ENCODE measurements at regions not wholly inside any gene's neighbourhood (a gene's known extent, or its start where the extent isn't known, plus 50 kb on each side); places are given as distances from the start of the nearest gene placed in this dataset.

DNA sequence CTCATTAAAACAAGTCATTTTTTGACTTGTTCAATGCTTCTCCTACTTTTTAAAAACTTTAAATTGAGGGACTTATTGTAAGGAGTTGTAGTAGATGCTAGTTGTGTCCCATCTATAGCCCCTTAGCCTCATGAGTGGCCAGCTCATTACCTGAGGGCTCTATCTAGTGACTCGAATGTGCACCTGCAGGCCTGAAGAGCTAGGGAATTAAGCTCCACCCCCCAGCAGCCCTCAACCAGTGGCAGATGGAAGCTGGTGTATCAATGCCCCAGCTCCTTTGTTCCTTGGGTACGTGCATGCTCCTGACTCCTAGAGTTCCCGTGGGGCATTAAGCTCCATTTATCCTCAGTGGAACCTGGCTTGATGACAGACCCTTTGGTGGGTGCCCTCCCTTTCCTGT lies 146.7 kb upstream of the FAM9B start:
- Histone ChIP-seq H3K4me3 (ENCODE audit: low read length in 2 of 2) (no peak overlapping the region), H3K4me1 (ENCODE audit: control insufficient read depth in 2 of 2, insufficient read depth in 2 of 2, low read length in 2 of 2) (no peaks in the 10 kb centered on the region), H3K27me3 (ENCODE audit: control insufficient read depth in 2 of 2, insufficient read depth in 1 of 2, low read length in 1 of 2) (no peaks in the 10 kb centered on the region), H3K27ac (ENCODE audit: low read depth in 1 of 2, low read length in 1 of 2) (no peak overlapping the region), H3K9me3 (ENCODE audit: control insufficient read depth in 2 of 2, insufficient read depth in 1 of 2, low read length in 1 of 2) (peaks cover 0 to 3% of the 10 kb centered on the region in 2 donors), H3K36me3 (ENCODE audit: control insufficient read depth in 2 of 2, insufficient read depth in 2 of 2, low read length in 1 of 2) (no peaks in the 10 kb centered on the region)
- DNase-seq (ENCODE audit: low read depth in 6 of 9, low spot score in 9 of 9) = no peak
- 91% methylated on average over 3 of the region's 3 CpGs for WGBS

DNA sequence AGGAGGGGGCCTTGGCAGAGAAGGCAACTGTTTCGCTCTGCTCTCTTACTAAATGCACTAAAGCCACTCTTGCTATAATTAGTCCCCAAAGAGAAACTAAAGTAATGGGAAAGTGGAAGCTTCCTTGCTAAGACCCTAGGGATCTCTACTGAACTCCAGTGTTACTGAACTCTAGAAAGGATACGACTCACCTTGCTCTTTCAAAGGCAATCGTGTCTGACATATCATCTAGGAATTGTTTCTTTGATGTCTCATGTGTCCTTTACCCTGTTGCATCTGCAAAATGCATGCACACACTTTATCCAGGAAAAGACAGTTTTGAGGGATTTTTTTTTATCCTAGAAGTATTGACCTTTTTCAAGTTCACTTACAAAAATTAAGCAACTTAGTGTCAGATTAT lies 148.1 kb upstream of the FAM9B start:
- H3K36me3 ChIP-seq (ENCODE audit: control insufficient read depth in 2 of 2, insufficient read depth in 2 of 2, low read length in 1 of 2) = no peaks in the 10 kb centered on the region
- DNase-seq (ENCODE audit: low read depth in 6 of 9, low spot score in 9 of 9) = no peak
- WGBS = 91% methylated on average over 3 of the region's 3 CpGs

GRCh38 chrX:9183481-9183880 lies 149.6 kb upstream of the FAM9B start:
- Histone ChIP-seq H3K27me3 (ENCODE audit: control insufficient read depth in 2 of 2, insufficient read depth in 1 of 2, low read length in 1 of 2) (no peaks in the 10 kb centered on the region), H3K4me1 (ENCODE audit: control insufficient read depth in 2 of 2, insufficient read depth in 2 of 2, low read length in 2 of 2) (no peaks in the 10 kb centered on the region), H3K9me3 (ENCODE audit: control insufficient read depth in 2 of 2, insufficient read depth in 1 of 2, low read length in 1 of 2) (peaks cover 0 to 3% of the 10 kb centered on the region in 2 donors), H3K4me3 (ENCODE audit: low read length in 2 of 2) (no peak overlapping the region), H3K36me3 (ENCODE audit: control insufficient read depth in 2 of 2, insufficient read depth in 2 of 2, low read length in 1 of 2) (no peaks in the 10 kb centered on the region), H3K27ac (ENCODE audit: low read depth in 1 of 2, low read length in 1 of 2) (no peak overlapping the region)
- DNase-seq (ENCODE audit: low read depth in 6 of 9, low spot score in 9 of 9) = no peak
- WGBS = 98% methylated on average over 2 of the region's 2 CpGs

More for the DNA sequence above, 148.1 kb upstream of the FAM9B start:
- no peak overlapping the region for H3K4me3 ChIP-seq (ENCODE audit: low read length in 2 of 2)
- H3K27ac ChIP-seq (ENCODE audit: low read depth in 1 of 2, low read length in 1 of 2) = no peak overlapping the region
- no peaks in the 10 kb centered on the region for H3K27me3 ChIP-seq (ENCODE audit: control insufficient read depth in 2 of 2, insufficient read depth in 1 of 2, low read length in 1 of 2)
- H3K4me1 ChIP-seq (ENCODE audit: control insufficient read depth in 2 of 2, insufficient read depth in 2 of 2, low read length in 2 of 2) = no peaks in the 10 kb centered on the region
- peaks cover 0 to 3% of the 10 kb centered on the region in 2 donors for H3K9me3 ChIP-seq (ENCODE audit: control insufficient read depth in 2 of 2, insufficient read depth in 1 of 2, low read length in 1 of 2)

GRCh38 chrX:9184211-9184610 lies 150.3 kb upstream of the FAM9B start:
- no peak for DNase-seq (ENCODE audit: low read depth in 6 of 9, low spot score in 9 of 9)
- H3K27me3 ChIP-seq (ENCODE audit: control insufficient read depth in 2 of 2, insufficient read depth in 1 of 2, low read length in 1 of 2) = no peaks in the 10 kb centered on the region
- H3K4me3 ChIP-seq (ENCODE audit: low read length in 2 of 2) = no peak overlapping the region
- 93% methylated on average over 4 of the region's 4 CpGs for WGBS
- no peaks in the 10 kb centered on the region for H3K36me3 ChIP-seq (ENCODE audit: control insufficient read depth in 2 of 2, insufficient read depth in 2 of 2, low read length in 1 of 2)
- H3K9me3 ChIP-seq (ENCODE audit: control insufficient read depth in 2 of 2, insufficient read depth in 1 of 2, low read length in 1 of 2) = peaks cover 0 to 3% of the 10 kb centered on the region in 2 donors
- H3K4me1 ChIP-seq (ENCODE audit: control insufficient read depth in 2 of 2, insufficient read depth in 2 of 2, low read length in 2 of 2) = no peaks in the 10 kb centered on the region
- no peak overlapping the region for H3K27ac ChIP-seq (ENCODE audit: low read depth in 1 of 2, low read length in 1 of 2)

GRCh38 chrX:9188117-9188516 lies 154.2 kb upstream of the FAM9B start:
- Histone ChIP-seq H3K4me3 (ENCODE audit: low read length in 2 of 2) (no peak overlapping the region), H3K27ac (ENCODE audit: low read depth in 1 of 2, low read length in 1 of 2) (no peak overlapping the region), H3K36me3 (ENCODE audit: control insufficient read depth in 2 of 2, insufficient read depth in 2 of 2, low read length in 1 of 2) (no peaks in the 10 kb centered on the region), H3K4me1 (ENCODE audit: control insufficient read depth in 2 of 2, insufficient read depth in 2 of 2, low read length in 2 of 2) (no peaks in the 10 kb centered on the region), H3K9me3 (ENCODE audit: control insufficient read depth in 2 of 2, insufficient read depth in 1 of 2, low read length in 1 of 2) (no peaks in the 10 kb centered on the region), H3K27me3 (ENCODE audit: control insufficient read depth in 2 of 2, insufficient read depth in 1 of 2, low read length in 1 of 2) (no peaks in the 10 kb centered on the region)
- WGBS = 93% methylated on average over 3 of the region's 3 CpGs
- DNase-seq (ENCODE audit: low read depth in 6 of 9, low spot score in 9 of 9) = no peak

GRCh38 chrX:9189286-9189685 lies 155.4 kb upstream of the FAM9B start:
- Histone ChIP-seq H3K9me3 (ENCODE audit: control insufficient read depth in 2 of 2, insufficient read depth in 1 of 2, low read length in 1 of 2) (no peaks in the 10 kb centered on the region), H3K27me3 (ENCODE audit: control insufficient read depth in 2 of 2, insufficient read depth in 1 of 2, low read length in 1 of 2) (no peaks in the 10 kb centered on the region), H3K36me3 (ENCODE audit: control insufficient read depth in 2 of 2, insufficient read depth in 2 of 2, low read length in 1 of 2) (no peaks in the 10 kb centered on the region), H3K4me3 (ENCODE audit: low read length in 2 of 2) (no peak overlapping the region), H3K4me1 (ENCODE audit: control insufficient read depth in 2 of 2, insufficient read depth in 2 of 2, low read length in 2 of 2) (no peaks in the 10 kb centered on the region), H3K27ac (ENCODE audit: low read depth in 1 of 2, low read length in 1 of 2) (no peak overlapping the region)
- DNase-seq (ENCODE audit: low read depth in 6 of 9, low spot score in 9 of 9) = no peak
- 92% methylated on average over 9 of the region's 9 CpGs for WGBS

DNA sequence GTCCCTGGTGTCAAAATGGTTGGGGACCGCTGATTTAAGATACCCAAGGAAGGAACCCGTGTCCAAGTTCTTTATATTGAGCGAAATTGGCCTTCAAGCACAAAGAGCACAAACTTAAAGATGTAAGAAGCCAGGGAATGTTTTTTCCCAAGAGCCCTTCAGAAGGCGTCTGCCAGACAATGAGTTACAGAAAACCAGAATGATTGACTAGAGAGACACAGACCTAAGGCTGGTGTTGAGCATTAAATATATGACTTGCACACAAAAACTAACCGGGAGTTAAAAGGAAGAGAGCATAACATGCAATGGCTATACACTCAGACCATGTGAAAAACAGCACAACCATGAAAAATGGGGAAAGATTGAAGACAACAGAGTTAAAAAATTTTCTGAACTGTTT lies 157.5 kb upstream of the FAM9B start:
- no peak overlapping the region for H3K27ac ChIP-seq (ENCODE audit: low read depth in 1 of 2, low read length in 1 of 2)
- 97% methylated on average over 5 of the region's 5 CpGs for WGBS
- peaks cover 4 to 5% of the 10 kb centered on the region in 2 donors for H3K4me1 ChIP-seq (ENCODE audit: control insufficient read depth in 2 of 2, insufficient read depth in 2 of 2, low read length in 2 of 2)
- H3K4me3 ChIP-seq (ENCODE audit: low read length in 2 of 2) = no peak overlapping the region
- no peaks in the 10 kb centered on the region for H3K27me3 ChIP-seq (ENCODE audit: control insufficient read depth in 2 of 2, insufficient read depth in 1 of 2, low read length in 1 of 2)
- no peak for DNase-seq (ENCODE audit: low read depth in 6 of 9, low spot score in 9 of 9)
- no peaks in the 10 kb centered on the region for H3K36me3 ChIP-seq (ENCODE audit: control insufficient read depth in 2 of 2, insufficient read depth in 2 of 2, low read length in 1 of 2)
- no peaks in the 10 kb centered on the region for H3K9me3 ChIP-seq (ENCODE audit: control insufficient read depth in 2 of 2, insufficient read depth in 1 of 2, low read length in 1 of 2)

DNA sequence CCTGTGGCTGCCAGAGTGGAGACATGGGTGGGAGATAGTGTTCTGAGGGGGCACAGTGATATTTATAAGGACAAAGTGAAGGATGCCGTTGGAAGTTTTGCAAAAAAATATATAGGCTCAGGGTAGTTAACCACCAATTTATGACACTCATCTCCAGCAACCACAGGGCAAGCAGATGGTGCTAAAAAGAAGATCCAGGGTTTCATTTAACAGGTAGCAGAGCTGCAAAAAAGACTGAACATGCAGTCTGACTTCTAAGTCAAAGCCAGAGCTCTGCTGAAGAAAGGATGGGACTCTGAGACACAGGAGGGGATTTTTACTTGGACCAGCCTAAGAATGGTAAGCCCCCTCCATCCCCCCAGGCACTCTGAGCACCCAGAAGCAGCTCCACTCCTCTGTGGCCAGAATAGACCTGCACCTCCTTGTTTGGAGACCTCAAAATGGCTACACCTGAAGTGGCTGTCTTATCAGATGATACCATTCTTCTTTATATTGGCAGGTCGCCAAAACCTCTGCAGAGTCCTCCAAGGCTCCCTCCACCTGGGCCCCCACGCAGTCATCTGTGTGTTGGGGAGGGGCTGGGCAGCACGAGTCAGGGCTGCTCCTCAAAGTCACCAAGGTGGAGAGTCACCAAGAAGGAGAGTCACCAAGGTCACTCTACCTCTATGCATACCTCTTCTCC lies 161.4 kb upstream of the FAM9B start:
- Histone ChIP-seq H3K4me3 (ENCODE audit: low read length in 2 of 2) (no peak overlapping the region), H3K36me3 (ENCODE audit: control insufficient read depth in 2 of 2, insufficient read depth in 2 of 2, low read length in 1 of 2) (no peaks in the 10 kb centered on the region), H3K27ac (ENCODE audit: low read depth in 1 of 2, low read length in 1 of 2) (no peak overlapping the region), H3K4me1 (ENCODE audit: control insufficient read depth in 2 of 2, insufficient read depth in 2 of 2, low read length in 2 of 2) (peaks cover 4 to 5% of the 10 kb centered on the region in 2 donors), H3K9me3 (ENCODE audit: control insufficient read depth in 2 of 2, insufficient read depth in 1 of 2, low read length in 1 of 2) (no peaks in the 10 kb centered on the region), H3K27me3 (ENCODE audit: control insufficient read depth in 2 of 2, insufficient read depth in 1 of 2, low read length in 1 of 2) (no peaks in the 10 kb centered on the region)
- peak in 2 of 9 donors; percentile 3 to 28 for DNase-seq (ENCODE audit: low read depth in 6 of 9, low spot score in 9 of 9)
- 3% methylated on average over 4 of the region's 4 CpGs for WGBS

GRCh38 chrX:9196961-9197640 lies 163.2 kb upstream of the FAM9B start:
- Histone ChIP-seq H3K27ac (ENCODE audit: low read depth in 1 of 2, low read length in 1 of 2) (no peak overlapping the region), H3K36me3 (ENCODE audit: control insufficient read depth in 2 of 2, insufficient read depth in 2 of 2, low read length in 1 of 2) (no peaks in the 10 kb centered on the region), H3K9me3 (ENCODE audit: control insufficient read depth in 2 of 2, insufficient read depth in 1 of 2, low read length in 1 of 2) (no peaks in the 10 kb centered on the region), H3K27me3 (ENCODE audit: control insufficient read depth in 2 of 2, insufficient read depth in 1 of 2, low read length in 1 of 2) (no peaks in the 10 kb centered on the region), H3K4me3 (ENCODE audit: low read length in 2 of 2) (no peak overlapping the region), H3K4me1 (ENCODE audit: control insufficient read depth in 2 of 2, insufficient read depth in 2 of 2, low read length in 2 of 2) (peaks cover 4 to 5% of the 10 kb centered on the region in 2 donors)
- 79% methylated on average over 6 of the region's 6 CpGs for WGBS
- DNase-seq (ENCODE audit: low read depth in 6 of 9, low spot score in 9 of 9) = no peak
